SK-N-SH treated with all-trans-retinoic acid at 6 μM for 48 hours (cell line): ENCODE measurements at regions not wholly inside any gene's neighbourhood (a gene's known extent, or its start where the extent isn't known, plus 50 kb on each side); places are given as distances from the start of the nearest gene placed in this dataset.

Experiments used
- ATAC-seq: fragments of 200-7000 bp; cut with Tn5 transposase; 3 replicates; pipeline ENCODE4 v1.9.1; 2020; ENCODE audit warnings: mild to moderate bottlenecking, moderate library complexity
- ARNTL ChIP-seq: fragments of 450-650 bp; formaldehyde crosslinking; IDR thresholded peaks from 2 replicates; pipeline ENCODE4 v1.5.0; 2020; ENCODE audit warnings: low read depth, mild to moderate bottlenecking, moderate library complexity, borderline replicate concordance
- BACH2 ChIP-seq: fragments of 250-450 bp; sonication (Bioruptor Pico); IDR thresholded peaks from 2 replicates; pipeline ENCODE4 v1.9.0; 2021; ENCODE audit warnings: mild to moderate bottlenecking, borderline replicate concordance
- CSDC2 ChIP-seq: fragments of 250-450 bp; sonication (Bioruptor Pico); IDR thresholded peaks from 2 replicates; pipeline ENCODE4 v1.5.0; 2020; ENCODE audit warnings: mild to moderate bottlenecking, moderate library complexity
- ESRRG ChIP-seq: fragments of 250-450 bp; sonication (Bioruptor Pico); IDR thresholded peaks from 2 replicates; pipeline ENCODE4 v1.6.1; 2021; ENCODE audit warnings: mild to moderate bottlenecking
- GLIS3 ChIP-seq: fragments of 250-450 bp; sonication (Bioruptor Pico); IDR thresholded peaks from 2 replicates; pipeline ENCODE4 v1.5.0; 2020; ENCODE audit warnings: mild to moderate bottlenecking, moderate library complexity
- ISL1 ChIP-seq: fragments of 250-450 bp; sonication (Bioruptor Pico); IDR thresholded peaks from 2 replicates; pipeline ENCODE4 v2.1.2; 2022; ENCODE audit warnings: mild to moderate bottlenecking, moderate library complexity
- OSR1 ChIP-seq: fragments of 250-450 bp; sonication (Bioruptor Pico); IDR thresholded peaks from 2 replicates; pipeline ENCODE4 v1.8.0; 2022; ENCODE audit warnings: moderate library complexity, mild to moderate bottlenecking, inconsistent platforms
- PPARA ChIP-seq: fragments of 250-450 bp; sonication (Bioruptor Pico); IDR thresholded peaks from 2 replicates; pipeline ENCODE4 v1.5.0; 2020; ENCODE audit warnings: mild to moderate bottlenecking, borderline replicate concordance
- RARB ChIP-seq: fragments of 250-450 bp; sonication (Bioruptor Pico); IDR thresholded peaks from 2 replicates; pipeline ENCODE4 v1.8.0; 2021; ENCODE audit warnings: mild to moderate bottlenecking, moderate library complexity
- SNAI2 ChIP-seq: fragments of 250-450 bp; sonication (Bioruptor Pico); IDR thresholded peaks from 2 replicates; pipeline ENCODE4 v1.5.0; 2020; ENCODE audit warnings: mild to moderate bottlenecking, moderate library complexity
- TCF4 ChIP-seq: fragments of 250-450 bp; sonication (Bioruptor Pico); IDR thresholded peaks from 2 replicates; pipeline ENCODE4 v1.8.0; 2021; ENCODE audit warnings: mild to moderate bottlenecking, moderate library complexity, borderline replicate concordance
- TOX ChIP-seq: fragments of 250-450 bp; sonication (Bioruptor Pico); IDR thresholded peaks from 2 replicates; pipeline ENCODE4 v1.8.0; 2021; ENCODE audit warnings: mild to moderate bottlenecking, moderate library complexity, borderline replicate concordance
- ZC3H10 ChIP-seq: fragments of 250-450 bp; sonication (Bioruptor Pico); IDR thresholded peaks from 2 replicates; pipeline ENCODE4 v1.5.1; 2021; ENCODE audit warnings: mild to moderate bottlenecking, moderate library complexity
- ZFP3 ChIP-seq: fragments of 250-450 bp; sonication (Bioruptor Pico); IDR thresholded peaks from 2 replicates; pipeline ENCODE4 v1.5.0; 2020; ENCODE audit warnings: mild to moderate bottlenecking, moderate library complexity
- ZNF565 ChIP-seq: fragments of 450-650 bp; formaldehyde crosslinking; conservative IDR thresholded peaks from 2 replicates; pipeline ENCODE4 v1.5.0; 2020; ENCODE audit warnings: low read depth, mild to moderate bottlenecking, moderate library complexity
- ZNF70 ChIP-seq: fragments of 450-650 bp; formaldehyde crosslinking; IDR thresholded peaks from 2 replicates; pipeline ENCODE4 v1.5.0; 2020; ENCODE audit warnings: mild to moderate bottlenecking, moderate library complexity
- ZNF8 ChIP-seq: fragments of 450-650 bp; formaldehyde crosslinking; IDR thresholded peaks from 2 replicates; pipeline ENCODE4 v1.5.0; 2020; ENCODE audit warnings: mild to moderate bottlenecking, moderate library complexity
- TF ChIP-seq, protein P1 (sequence below): fragments of 250-450 bp; sonication (Bioruptor Pico); IDR thresholded peaks from 2 replicates; pipeline ENCODE4 v1.8.0; 2020; ENCODE audit warnings: mild to moderate bottlenecking, moderate library complexity, borderline replicate concordance
- TF ChIP-seq, protein P2 (sequence below): fragments of 250-450 bp; sonication (Bioruptor Pico); IDR thresholded peaks from 2 replicates; pipeline ENCODE4 v1.8.0; 2021; ENCODE audit warnings: low read depth, mild to moderate bottlenecking, moderate library complexity, borderline replicate concordance
- TF ChIP-seq, protein P3 (sequence below): fragments of 250-450 bp; sonication (Bioruptor Pico); IDR thresholded peaks from 2 replicates; pipeline ENCODE4 v1.5.0; 2020; ENCODE audit warnings: mild to moderate bottlenecking, moderate library complexity
- TF ChIP-seq, protein P4 (sequence below): fragments of 250-450 bp; sonication (Bioruptor Pico); IDR thresholded peaks from 2 replicates; pipeline ENCODE4 v1.5.1; 2021; ENCODE audit warnings: mild to moderate bottlenecking, moderate library complexity

DNA sequence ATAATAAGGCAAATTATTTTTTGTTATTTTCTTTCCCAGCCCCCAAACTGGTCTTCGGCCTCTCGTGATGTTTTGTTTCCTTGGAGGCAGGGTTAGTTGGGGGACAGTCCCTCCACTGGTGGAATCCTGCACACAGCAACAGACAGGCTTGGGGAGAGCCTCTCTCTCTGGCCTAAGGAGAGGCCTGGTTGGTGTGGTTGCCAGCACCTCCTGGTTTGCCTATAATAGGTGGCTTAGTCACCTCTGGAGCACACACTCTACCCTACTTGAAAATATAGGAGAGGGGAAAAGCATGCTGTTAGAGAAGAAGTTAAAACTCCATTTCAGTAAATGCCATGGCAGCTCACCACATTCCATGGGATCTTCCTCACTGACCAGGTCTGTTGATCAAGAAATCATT lies 417.2 kb upstream of the MEIS1 start:
- TF ChIP-seq BACH2 (CRISPR knock-in tag) (no peak), ZNF70 (CRISPR knock-in tag) (no peak), TOX (CRISPR knock-in tag) (no peak), ISL1 (CRISPR knock-in tag) (no peak), CSDC2 (CRISPR knock-in tag) (no peak), ARNTL (CRISPR knock-in tag) (no peak), ESRRG (no peak), RARB (no peak), ZC3H10 (CRISPR knock-in tag) (no peak), PPARA (CRISPR knock-in tag) (no peak)
- TF ChIP-seq, protein P1, sequence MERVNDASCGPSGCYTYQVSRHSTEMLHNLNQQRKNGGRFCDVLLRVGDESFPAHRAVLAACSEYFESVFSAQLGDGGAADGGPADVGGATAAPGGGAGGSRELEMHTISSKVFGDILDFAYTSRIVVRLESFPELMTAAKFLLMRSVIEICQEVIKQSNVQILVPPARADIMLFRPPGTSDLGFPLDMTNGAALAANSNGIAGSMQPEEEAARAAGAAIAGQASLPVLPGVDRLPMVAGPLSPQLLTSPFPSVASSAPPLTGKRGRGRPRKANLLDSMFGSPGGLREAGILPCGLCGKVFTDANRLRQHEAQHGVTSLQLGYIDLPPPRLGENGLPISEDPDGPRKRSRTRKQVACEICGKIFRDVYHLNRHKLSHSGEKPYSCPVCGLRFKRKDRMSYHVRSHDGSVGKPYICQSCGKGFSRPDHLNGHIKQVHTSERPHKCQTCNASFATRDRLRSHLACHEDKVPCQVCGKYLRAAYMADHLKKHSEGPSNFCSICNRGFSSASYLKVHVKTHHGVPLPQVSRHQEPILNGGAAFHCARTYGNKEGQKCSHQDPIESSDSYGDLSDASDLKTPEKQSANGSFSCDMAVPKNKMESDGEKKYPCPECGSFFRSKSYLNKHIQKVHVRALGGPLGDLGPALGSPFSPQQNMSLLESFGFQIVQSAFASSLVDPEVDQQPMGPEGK (CRISPR knock-in tag), result no peak
- TF ChIP-seq, protein P2, sequence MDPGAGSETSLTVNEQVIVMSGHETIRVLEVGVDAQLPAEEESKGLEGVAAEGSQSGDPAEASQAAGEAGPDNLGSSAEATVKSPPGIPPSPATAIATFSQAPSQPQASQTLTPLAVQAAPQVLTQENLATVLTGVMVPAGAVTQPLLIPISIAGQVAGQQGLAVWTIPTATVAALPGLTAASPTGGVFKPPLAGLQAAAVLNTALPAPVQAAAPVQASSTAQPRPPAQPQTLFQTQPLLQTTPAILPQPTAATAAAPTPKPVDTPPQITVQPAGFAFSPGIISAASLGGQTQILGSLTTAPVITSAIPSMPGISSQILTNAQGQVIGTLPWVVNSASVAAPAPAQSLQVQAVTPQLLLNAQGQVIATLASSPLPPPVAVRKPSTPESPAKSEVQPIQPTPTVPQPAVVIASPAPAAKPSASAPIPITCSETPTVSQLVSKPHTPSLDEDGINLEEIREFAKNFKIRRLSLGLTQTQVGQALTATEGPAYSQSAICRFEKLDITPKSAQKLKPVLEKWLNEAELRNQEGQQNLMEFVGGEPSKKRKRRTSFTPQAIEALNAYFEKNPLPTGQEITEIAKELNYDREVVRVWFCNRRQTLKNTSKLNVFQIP (CRISPR knock-in tag), result no peak
- TF ChIP-seq, protein P3, sequence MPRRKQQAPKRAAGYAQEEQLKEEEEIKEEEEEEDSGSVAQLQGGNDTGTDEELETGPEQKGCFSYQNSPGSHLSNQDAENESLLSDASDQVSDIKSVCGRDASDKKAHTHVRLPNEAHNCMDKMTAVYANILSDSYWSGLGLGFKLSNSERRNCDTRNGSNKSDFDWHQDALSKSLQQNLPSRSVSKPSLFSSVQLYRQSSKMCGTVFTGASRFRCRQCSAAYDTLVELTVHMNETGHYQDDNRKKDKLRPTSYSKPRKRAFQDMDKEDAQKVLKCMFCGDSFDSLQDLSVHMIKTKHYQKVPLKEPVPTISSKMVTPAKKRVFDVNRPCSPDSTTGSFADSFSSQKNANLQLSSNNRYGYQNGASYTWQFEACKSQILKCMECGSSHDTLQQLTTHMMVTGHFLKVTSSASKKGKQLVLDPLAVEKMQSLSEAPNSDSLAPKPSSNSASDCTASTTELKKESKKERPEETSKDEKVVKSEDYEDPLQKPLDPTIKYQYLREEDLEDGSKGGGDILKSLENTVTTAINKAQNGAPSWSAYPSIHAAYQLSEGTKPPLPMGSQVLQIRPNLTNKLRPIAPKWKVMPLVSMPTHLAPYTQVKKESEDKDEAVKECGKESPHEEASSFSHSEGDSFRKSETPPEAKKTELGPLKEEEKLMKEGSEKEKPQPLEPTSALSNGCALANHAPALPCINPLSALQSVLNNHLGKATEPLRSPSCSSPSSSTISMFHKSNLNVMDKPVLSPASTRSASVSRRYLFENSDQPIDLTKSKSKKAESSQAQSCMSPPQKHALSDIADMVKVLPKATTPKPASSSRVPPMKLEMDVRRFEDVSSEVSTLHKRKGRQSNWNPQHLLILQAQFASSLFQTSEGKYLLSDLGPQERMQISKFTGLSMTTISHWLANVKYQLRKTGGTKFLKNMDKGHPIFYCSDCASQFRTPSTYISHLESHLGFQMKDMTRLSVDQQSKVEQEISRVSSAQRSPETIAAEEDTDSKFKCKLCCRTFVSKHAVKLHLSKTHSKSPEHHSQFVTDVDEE (CRISPR knock-in tag), result no peak
- ATAC-seq, result no peak

DNA sequence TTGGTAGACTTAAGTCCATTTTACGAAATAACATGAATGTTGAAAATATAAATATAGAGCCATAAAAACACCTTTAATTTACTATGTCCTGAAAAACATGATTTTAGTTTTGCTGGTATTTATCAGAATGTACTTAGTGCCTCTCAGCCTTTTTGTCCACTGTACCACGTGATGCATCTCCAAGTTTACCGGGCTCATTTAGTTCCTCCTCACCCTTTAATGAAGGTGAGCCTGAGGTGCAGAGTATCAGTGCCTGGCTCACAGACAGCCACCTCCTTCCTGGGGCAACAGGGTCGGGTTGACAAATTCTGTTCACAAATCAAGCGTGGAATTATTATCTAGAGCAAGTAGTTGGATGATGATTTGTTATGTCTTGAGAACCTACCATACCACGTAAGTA lies 420.5 kb upstream of the MEIS1 start:
- ATAC-seq, result no peak
- TF ChIP-seq ISL1 (CRISPR knock-in tag) (no peak), ZNF565 (CRISPR knock-in tag) (no peak), ZFP3 (CRISPR knock-in tag) (no peak), ESRRG (no peak), PPARA (CRISPR knock-in tag) (no peak), GLIS3 (no peak)
- TF ChIP-seq, protein P1 (CRISPR knock-in tag), result no peak

DNA sequence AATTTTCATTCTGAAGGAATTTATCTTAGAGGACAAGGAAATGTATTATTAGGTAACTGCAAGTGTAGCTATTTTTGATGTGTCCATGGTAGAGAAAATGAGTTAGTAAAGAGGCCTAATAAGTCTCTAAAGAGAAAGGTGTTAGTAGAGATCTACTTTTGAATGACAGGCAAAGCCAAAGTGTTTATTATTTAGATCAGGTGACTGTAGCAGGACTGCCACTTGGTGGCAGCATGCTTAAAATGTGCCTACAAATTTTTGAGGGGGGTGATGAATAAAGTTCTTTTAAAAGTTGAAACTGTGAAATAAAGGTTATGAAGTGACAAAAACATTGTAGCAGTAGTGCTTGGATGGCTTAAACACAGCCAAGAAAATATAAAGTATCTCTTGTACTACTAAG lies 421.5 kb upstream of the MEIS1 start:
- no peak for TF ChIP-seq TCF4 (CRISPR knock-in tag)
- TF ChIP-seq ZNF8 (CRISPR knock-in tag), result no peak
- no peak for TF ChIP-seq ISL1 (CRISPR knock-in tag)
- no peak for TF ChIP-seq TOX (CRISPR knock-in tag)
- no peak for TF ChIP-seq ZNF565 (CRISPR knock-in tag)
- TF ChIP-seq, protein P4, sequence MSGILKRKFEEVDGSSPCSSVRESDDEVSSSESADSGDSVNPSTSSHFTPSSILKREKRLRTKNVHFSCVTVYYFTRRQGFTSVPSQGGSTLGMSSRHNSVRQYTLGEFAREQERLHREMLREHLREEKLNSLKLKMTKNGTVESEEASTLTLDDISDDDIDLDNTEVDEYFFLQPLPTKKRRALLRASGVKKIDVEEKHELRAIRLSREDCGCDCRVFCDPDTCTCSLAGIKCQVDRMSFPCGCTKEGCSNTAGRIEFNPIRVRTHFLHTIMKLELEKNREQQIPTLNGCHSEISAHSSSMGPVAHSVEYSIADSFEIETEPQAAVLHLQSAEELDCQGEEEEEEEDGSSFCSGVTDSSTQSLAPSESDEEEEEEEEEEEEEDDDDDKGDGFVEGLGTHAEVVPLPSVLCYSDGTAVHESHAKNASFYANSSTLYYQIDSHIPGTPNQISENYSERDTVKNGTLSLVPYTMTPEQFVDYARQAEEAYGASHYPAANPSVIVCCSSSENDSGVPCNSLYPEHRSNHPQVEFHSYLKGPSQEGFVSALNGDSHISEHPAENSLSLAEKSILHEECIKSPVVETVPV, result no peak
- TF ChIP-seq ZNF70 (CRISPR knock-in tag), result no peak
- TF ChIP-seq OSR1 (CRISPR knock-in tag), result no peak
- TF ChIP-seq ZC3H10 (CRISPR knock-in tag), result no peak
- no peak for TF ChIP-seq CSDC2 (CRISPR knock-in tag)
- no peak for TF ChIP-seq BACH2 (CRISPR knock-in tag)
- TF ChIP-seq SNAI2 (CRISPR knock-in tag), result no peak
- TF ChIP-seq, protein P2 (CRISPR knock-in tag), result no peak
- no peak for TF ChIP-seq ARNTL (CRISPR knock-in tag)
- TF ChIP-seq RARB, result no peak
- TF ChIP-seq, protein P3 (CRISPR knock-in tag), result no peak
- TF ChIP-seq PPARA (CRISPR knock-in tag), result no peak
- TF ChIP-seq ZFP3 (CRISPR knock-in tag), result no peak
- TF ChIP-seq ESRRG, result no peak
- ATAC-seq, result no peak
